ENCODE measurements at regions not wholly inside any gene's neighbourhood (a gene's known extent, or its start where the extent isn't known, plus 50 kb on each side); places are given as distances from the start of the nearest gene placed in this dataset.

DNA sequence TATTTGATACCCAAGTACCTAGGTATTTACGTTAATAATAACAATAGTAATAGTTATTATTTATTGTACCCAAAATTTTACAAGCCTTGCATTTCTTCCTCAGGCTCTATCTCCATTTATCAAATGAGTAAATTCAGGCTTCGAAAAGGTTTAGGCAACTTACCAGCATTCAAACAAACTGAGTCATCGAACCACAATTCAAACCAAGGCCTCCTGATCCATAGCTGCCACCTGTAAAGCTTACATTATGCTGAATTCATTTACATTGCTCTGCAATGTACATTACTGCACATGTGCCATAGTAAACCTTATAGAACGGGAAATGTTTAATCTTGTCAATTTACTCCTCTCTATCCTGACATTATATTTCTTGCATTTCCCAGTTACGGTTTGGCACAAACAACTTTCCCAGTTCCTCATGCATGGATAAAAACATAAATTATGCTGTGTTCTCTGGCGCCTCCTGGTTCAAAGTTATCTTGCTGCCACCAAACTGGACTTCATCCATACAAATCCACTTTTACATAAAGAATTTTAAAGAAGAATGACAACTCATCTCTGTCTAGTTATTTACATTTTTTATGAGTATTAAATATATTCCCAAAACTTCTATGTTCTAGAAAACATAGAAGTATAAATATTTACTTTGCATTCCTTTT is 360.6 kb upstream of the SOX9 start:
- no peaks in the 10 kb centered on the region for H3K36me3 Mint-ChIP-seq (ENCODE audit: insufficient read depth, unreplicated experiment)
- TF ChIP-seq, protein P1, sequence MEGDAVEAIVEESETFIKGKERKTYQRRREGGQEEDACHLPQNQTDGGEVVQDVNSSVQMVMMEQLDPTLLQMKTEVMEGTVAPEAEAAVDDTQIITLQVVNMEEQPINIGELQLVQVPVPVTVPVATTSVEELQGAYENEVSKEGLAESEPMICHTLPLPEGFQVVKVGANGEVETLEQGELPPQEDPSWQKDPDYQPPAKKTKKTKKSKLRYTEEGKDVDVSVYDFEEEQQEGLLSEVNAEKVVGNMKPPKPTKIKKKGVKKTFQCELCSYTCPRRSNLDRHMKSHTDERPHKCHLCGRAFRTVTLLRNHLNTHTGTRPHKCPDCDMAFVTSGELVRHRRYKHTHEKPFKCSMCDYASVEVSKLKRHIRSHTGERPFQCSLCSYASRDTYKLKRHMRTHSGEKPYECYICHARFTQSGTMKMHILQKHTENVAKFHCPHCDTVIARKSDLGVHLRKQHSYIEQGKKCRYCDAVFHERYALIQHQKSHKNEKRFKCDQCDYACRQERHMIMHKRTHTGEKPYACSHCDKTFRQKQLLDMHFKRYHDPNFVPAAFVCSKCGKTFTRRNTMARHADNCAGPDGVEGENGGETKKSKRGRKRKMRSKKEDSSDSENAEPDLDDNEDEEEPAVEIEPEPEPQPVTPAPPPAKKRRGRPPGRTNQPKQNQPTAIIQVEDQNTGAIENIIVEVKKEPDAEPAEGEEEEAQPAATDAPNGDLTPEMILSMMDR (IDR thresholded peaks at IDR 0.05; ENCODE audit: unreplicated experiment): no peak
- H3K27ac Mint-ChIP-seq (ENCODE audit: low read depth, unreplicated experiment): no peak overlapping the region
- peaks cover 6% of the 10 kb centered on the region for H3K4me1 Mint-ChIP-seq (ENCODE audit: insufficient read depth, unreplicated experiment)
- no peaks in the 10 kb centered on the region for H3K27me3 Mint-ChIP-seq (ENCODE audit: insufficient read depth, unreplicated experiment)
- H3K4me3 Mint-ChIP-seq (ENCODE audit: unreplicated experiment): no peak overlapping the region
- no TSS peak for BruUV-seq (replicated peaks)
- H3K9me3 Mint-ChIP-seq (ENCODE audit: unreplicated experiment): no peaks in the 10 kb centered on the region
- ChIA-PET POLR2A (no interaction called here), CTCF (interaction anchor here (0.5 to 0.7 kb wide), 5 partner anchors 30 to 1241 kb away, joined by 3 to 5 read pairs (median 3); no protein-coding TSS in a partner anchor)
- DNase-seq (ENCODE audit: unreplicated experiment): peak; percentile 42
- intact Hi-C loops (cut with micrococcal nuclease): loop anchor here (1.0 kb wide), 1 partner anchor 287 kb away; no protein-coding TSS in a partner anchor

DNA sequence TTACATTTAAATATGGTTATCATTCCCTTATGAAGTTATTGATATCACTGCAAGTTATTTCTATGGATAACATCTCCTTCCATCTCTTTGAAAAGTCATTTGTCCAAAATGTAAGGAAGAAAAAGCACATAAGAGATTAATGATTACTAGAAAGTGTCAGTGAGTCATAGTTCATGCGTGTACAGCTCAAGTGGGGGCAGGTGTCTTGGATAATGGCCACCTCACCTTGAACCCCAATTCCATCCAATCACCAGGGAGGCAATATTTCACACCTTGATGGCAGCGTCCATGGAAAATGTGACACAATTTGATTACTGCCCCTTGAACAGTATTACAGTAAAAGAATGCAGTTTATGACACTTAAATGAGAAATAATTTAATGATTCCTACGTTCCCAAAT is 358.3 kb upstream of the SOX9 start:
- no peaks in the 10 kb centered on the region for H3K9me3 Mint-ChIP-seq (ENCODE audit: unreplicated experiment)
- H3K4me1 Mint-ChIP-seq (ENCODE audit: insufficient read depth, unreplicated experiment): peaks cover 6% of the 10 kb centered on the region
- no peak overlapping the region for H3K4me3 Mint-ChIP-seq (ENCODE audit: unreplicated experiment)
- H3K36me3 Mint-ChIP-seq (ENCODE audit: insufficient read depth, unreplicated experiment): no peaks in the 10 kb centered on the region
- CTCF ChIA-PET: interaction anchor here (0.6 kb wide), 1 partner anchor 1946 kb away, joined by 5 read pairs; no protein-coding TSS in a partner anchor
- BruUV-seq (replicated peaks): no TSS peak
- no peak for DNase-seq (ENCODE audit: unreplicated experiment)
- TF ChIP-seq, protein P1 (IDR thresholded peaks at IDR 0.05; ENCODE audit: unreplicated experiment): no peak
- H3K27me3 Mint-ChIP-seq (ENCODE audit: insufficient read depth, unreplicated experiment): no peaks in the 10 kb centered on the region
- POLR2A ChIA-PET: no interaction called here
- intact Hi-C loops (cut with micrococcal nuclease): no loop called here
- no peak overlapping the region for H3K27ac Mint-ChIP-seq (ENCODE audit: low read depth, unreplicated experiment)

DNA sequence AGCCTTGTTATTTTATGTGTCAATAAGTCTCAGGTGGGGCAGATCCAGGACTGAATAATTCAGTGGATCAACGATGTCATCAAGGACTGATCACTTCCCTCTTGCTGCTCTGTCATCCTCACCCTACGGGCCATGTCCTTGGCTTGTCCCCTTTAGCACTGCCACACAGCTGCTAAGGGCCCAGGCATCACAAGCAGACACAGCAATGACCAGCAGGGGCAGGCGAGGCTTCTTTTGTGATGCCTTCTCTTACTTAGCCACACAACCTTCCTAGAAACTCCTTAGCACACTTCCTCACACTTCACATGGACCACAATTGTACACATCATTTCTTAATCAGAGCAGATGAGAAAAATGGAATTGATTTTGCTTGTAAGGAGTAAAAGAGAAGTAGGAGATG is 356.3 kb upstream of the SOX9 start:
- Mint-ChIP-seq H3K9me3 (ENCODE audit: unreplicated experiment) (no peaks in the 10 kb centered on the region), H3K27me3 (ENCODE audit: insufficient read depth, unreplicated experiment) (no peaks in the 10 kb centered on the region), H3K36me3 (ENCODE audit: insufficient read depth, unreplicated experiment) (no peaks in the 10 kb centered on the region), H3K4me3 (ENCODE audit: unreplicated experiment) (no peak overlapping the region), H3K4me1 (ENCODE audit: insufficient read depth, unreplicated experiment) (peaks cover 3% of the 10 kb centered on the region), H3K27ac (ENCODE audit: low read depth, unreplicated experiment) (no peak overlapping the region)
- no TSS peak for BruUV-seq (replicated peaks)
- intact Hi-C loops (cut with micrococcal nuclease): loop anchor here (2.0 kb wide), 1 partner anchor 354 kb away; no protein-coding TSS in a partner anchor
- DNase-seq (ENCODE audit: unreplicated experiment): peak; percentile 36
- ChIA-PET CTCF (no interaction called here), POLR2A (no interaction called here)
- TF ChIP-seq, protein P1 (IDR thresholded peaks at IDR 0.05; ENCODE audit: unreplicated experiment): no peak

- no peak overlapping the region for H3K4me3 Mint-ChIP-seq (ENCODE audit: unreplicated experiment)
- TF ChIP-seq, protein P1 (IDR thresholded peaks at IDR 0.05; ENCODE audit: unreplicated experiment): no peak
- H3K4me1 Mint-ChIP-seq (ENCODE audit: insufficient read depth, unreplicated experiment): no peaks in the 10 kb centered on the region
- no peaks in the 10 kb centered on the region for H3K36me3 Mint-ChIP-seq (ENCODE audit: insufficient read depth, unreplicated experiment)
- ChIA-PET POLR2A (no interaction called here), CTCF (no interaction called here)
- no peaks in the 10 kb centered on the region for H3K9me3 Mint-ChIP-seq (ENCODE audit: unreplicated experiment)
- no peaks in the 10 kb centered on the region for H3K27me3 Mint-ChIP-seq (ENCODE audit: insufficient read depth, unreplicated experiment)
- BruUV-seq (replicated peaks): no TSS peak
- no peak overlapping the region for H3K27ac Mint-ChIP-seq (ENCODE audit: low read depth, unreplicated experiment)
- DNase-seq (ENCODE audit: unreplicated experiment): no peak
- intact Hi-C loops (cut with micrococcal nuclease): loop anchor here (2.0 kb wide), 1 partner anchor 353 kb away; no protein-coding TSS in a partner anchor
Observed at GRCh38 chr17:71765437-71765836, 355.4 kb upstream of the SOX9 start.

Measured in MCF 10A (cell line).